MM.1S (cell line): ENCODE measurements at regions not wholly inside any gene's neighbourhood (a gene's known extent, or its start where the extent isn't known, plus 50 kb on each side); places are given as distances from the start of the nearest gene placed in this dataset.

Source experiments
- DNase-seq: peaks from one replicate; pipeline ENCODE4 v3.0.0-alpha.2; 2015
- H2AFZ ChIP-seq: fragments of 300-600 bp; sonication (generic); 2 replicates; pipeline ENCODE4 v1.6.0; 2016; ENCODE audit warnings: antibody characterized with exemption, low read length
- H3F3A ChIP-seq: fragments of 300-600 bp; sonication (generic); 2 replicates; pipeline ENCODE4 v1.6.1; 2016; ENCODE audit warnings: mild to moderate bottlenecking, antibody characterized with exemption, low read length, moderate library complexity, mixed read lengths; ENCODE audit not compliant: insufficient read depth
- H3K27ac ChIP-seq: fragments of 300-600 bp; sonication (generic); 2 replicates; pipeline ENCODE4 v1.5.1; 2016; ENCODE audit warnings: mild to moderate bottlenecking, low read length
- H3K27me3 ChIP-seq: fragments of 300-600 bp; sonication (generic); replicated peaks from 2 replicates; pipeline ENCODE4 v1.6.0; 2016; ENCODE audit warnings: low read length; ENCODE audit not compliant: insufficient read depth
- H3K36me3 ChIP-seq: fragments of 300-600 bp; sonication (generic); replicated peaks from 2 replicates; pipeline ENCODE4 v1.6.1; 2016; ENCODE audit warnings: mild to moderate bottlenecking, low read length, mixed read lengths; ENCODE audit not compliant: insufficient read depth
- H3K4me1 ChIP-seq: fragments of 300-600 bp; sonication (generic); 2 replicates; pipeline ENCODE4 v1.6.1; 2016; ENCODE audit warnings: low read length, mixed read lengths
- H3K4me2 ChIP-seq: fragments of 300-600 bp; sonication (generic); 2 replicates; pipeline ENCODE4 v1.6.0; 2016; ENCODE audit warnings: low read depth, low read length
- H3K4me3 ChIP-seq: fragments of 300-600 bp; sonication (generic); 2 replicates; pipeline ENCODE4 v1.5.1; 2016; ENCODE audit warnings: low read length, mixed read lengths
- H3K79me2 ChIP-seq: fragments of 300-600 bp; sonication (generic); 2 replicates; pipeline ENCODE4 v1.6.1; 2016; ENCODE audit warnings: mixed run types, low read length, mixed read lengths
- H3K9ac ChIP-seq: fragments of 300-600 bp; sonication (generic); 2 replicates; pipeline ENCODE4 v1.6.1; 2016; ENCODE audit warnings: low read length, mixed read lengths
- H3K9me2 ChIP-seq: fragments of 300-600 bp; sonication (generic); replicated peaks from 2 replicates; pipeline ENCODE4 v1.6.1; 2016; ENCODE audit warnings: mild to moderate bottlenecking, low read length, mixed read lengths; ENCODE audit not compliant: insufficient read depth
- H3K9me3 ChIP-seq: fragments of 300-600 bp; sonication (generic); replicated peaks from 2 replicates; pipeline ENCODE4 v1.6.1; 2016; ENCODE audit warnings: mild to moderate bottlenecking, low read length, mixed read lengths; ENCODE audit not compliant: insufficient read depth
- H4K20me1 ChIP-seq: fragments of 300-600 bp; sonication (generic); 2 replicates; pipeline ENCODE4 v1.6.1; 2016; ENCODE audit warnings: mild to moderate bottlenecking, low read length, moderate library complexity, mixed read lengths; ENCODE audit not compliant: insufficient read depth
- CTCF ChIP-seq: fragments of 300-600 bp; sonication (generic); IDR thresholded peaks from 2 replicates; pipeline ENCODE4 v1.5.1; 2016; ENCODE audit warnings: antibody characterized with exemption, low read length, mixed read lengths
- EZH2 ChIP-seq: fragments of 300-600 bp; sonication (generic); optimal IDR thresholded peaks from 2 replicates; pipeline ENCODE3; 2017; ENCODE audit warnings: low read depth, mild to moderate bottlenecking, antibody characterized with exemption, low read length, mixed read lengths
- EZH2phosphoT487 ChIP-seq: fragments of 300-600 bp; sonication (generic); IDR thresholded peaks from 2 replicates; pipeline ENCODE4 v1.6.1; 2018; ENCODE audit warnings: antibody characterized with exemption, low read length

- no peak for DNase-seq
- no peaks in the 10 kb centered on the region for H3K36me3 ChIP-seq
- no peak overlapping the region for H3K4me2 ChIP-seq
- no peaks in the 10 kb centered on the region for H3K9me3 ChIP-seq
- H3K27ac ChIP-seq = no peak overlapping the region
- TF ChIP-seq EZH2phosphoT487 (no peak), CTCF (no peak), EZH2 (no peak)
- H2AFZ ChIP-seq = no peak overlapping the region
- H3K79me2 ChIP-seq = no peaks in the 10 kb centered on the region
- H3K4me1 ChIP-seq = no peaks in the 10 kb centered on the region
- no peak overlapping the region for H3K4me3 ChIP-seq
- H3K9ac ChIP-seq = no peak overlapping the region
- no peaks in the 10 kb centered on the region for H3F3A ChIP-seq
- H4K20me1 ChIP-seq = no peaks in the 10 kb centered on the region
- H3K27me3 ChIP-seq = no peaks in the 10 kb centered on the region
- no peaks in the 10 kb centered on the region for H3K9me2 ChIP-seq
Measured at GRCh38 chrX:138127314-138127713, 561.4 kb downstream of the ZIC3 start.

- Histone ChIP-seq H3K9me3 (no peaks in the 10 kb centered on the region), H3K9me2 (no peaks in the 10 kb centered on the region), H3K4me2 (no peak overlapping the region), H3K27ac (no peak overlapping the region), H3F3A (no peaks in the 10 kb centered on the region), H3K4me1 (no peaks in the 10 kb centered on the region), H3K9ac (no peak overlapping the region), H3K36me3 (no peaks in the 10 kb centered on the region), H3K27me3 (no peaks in the 10 kb centered on the region), H3K4me3 (no peak overlapping the region), H3K79me2 (no peaks in the 10 kb centered on the region), H2AFZ (0 out of 2 replicates have a peak overlapping the region, but pooled peaks have one; percentile 5), H4K20me1 (no peaks in the 10 kb centered on the region)
- DNase-seq = peak; percentile 44
- TF ChIP-seq CTCF (peak; percentile 67), EZH2phosphoT487 (no peak)
Measured at GRCh38 chrX:138128027-138128671, 562.2 kb downstream of the ZIC3 start.

GRCh38 chrX:138150709-138151108, 560.8 kb downstream of the FGF13 start:
- Histone ChIP-seq H3K4me3 (no peak overlapping the region), H3K9me3 (no peaks in the 10 kb centered on the region), H4K20me1 (no peaks in the 10 kb centered on the region), H3K79me2 (no peaks in the 10 kb centered on the region), H3K36me3 (no peaks in the 10 kb centered on the region), H3K9ac (no peak overlapping the region), H3F3A (no peaks in the 10 kb centered on the region), H3K9me2 (no peaks in the 10 kb centered on the region), H2AFZ (no peak overlapping the region), H3K27ac (no peak overlapping the region), H3K4me2 (no peak overlapping the region), H3K4me1 (no peaks in the 10 kb centered on the region), H3K27me3 (no peaks in the 10 kb centered on the region)
- TF ChIP-seq EZH2phosphoT487 (no peak), CTCF (peak; percentile 37)
- peak; percentile 15 for DNase-seq
